HT-29 (cell line): ENCODE measurements at regions not wholly inside any gene's neighbourhood (a gene's known extent, or its start where the extent isn't known, plus 50 kb on each side); places are given as distances from the start of the nearest gene placed in this dataset.

Source experiments
- DNase-seq: peaks from one replicate; pipeline ENCODE4 v3.0.0-alpha.2; 2015; ENCODE audit warnings: low spot score

GRCh38 chrX:33465137-33465536, 253.8 kb upstream of the DMD start:
- DNase-seq = no peak

- DNase-seq = no peak
Observed at GRCh38 chrX:33457102-33457501, 245.8 kb upstream of the DMD start.

GRCh38 chrX:33447285-33447684, 235.9 kb upstream of the DMD start:
- no peak for DNase-seq

- DNase-seq = peak; percentile 65
Observed at GRCh38 chrX:33434256-33435092, 223.1 kb upstream of the DMD start.

- no peak for DNase-seq
Observed at GRCh38 chrX:33416273-33416805, 205.0 kb upstream of the DMD start.

GRCh38 chrX:33415459-33415858, 204.1 kb upstream of the DMD start:
- no peak for DNase-seq

- DNase-seq = no peak
Observed at GRCh38 chrX:33385546-33385945, 174.2 kb upstream of the DMD start.

GRCh38 chrX:33379839-33380238, 168.5 kb upstream of the DMD start:
- DNase-seq = no peak

GRCh38 chrX:33357606-33358005, 146.3 kb upstream of the DMD start:
- no peak for DNase-seq

- DNase-seq = no peak
Observed at GRCh38 chrX:33339219-33339618, 127.9 kb upstream of the DMD start.

- peak; percentile 18 for DNase-seq
Observed at GRCh38 chrX:33336783-33337182, 125.4 kb upstream of the DMD start.

GRCh38 chrX:33333271-33333670, 121.9 kb upstream of the DMD start:
- DNase-seq = no peak

GRCh38 chrX:33330798-33331197, 119.4 kb upstream of the DMD start:
- DNase-seq = no peak

GRCh38 chrX:33324099-33324498, 112.8 kb upstream of the DMD start:
- DNase-seq = no peak

GRCh38 chrX:33307911-33308354, 96.6 kb upstream of the DMD start:
- DNase-seq = no peak

GRCh38 chrX:33298622-33299021, 87.3 kb upstream of the DMD start:
- no peak for DNase-seq

- no peak for DNase-seq
Observed at GRCh38 chrX:33285550-33285949, 74.2 kb upstream of the DMD start.

GRCh38 chrX:33277046-33277445, 65.7 kb upstream of the DMD start:
- no peak for DNase-seq

GRCh38 chrX:33273535-33273934, 62.2 kb upstream of the DMD start:
- DNase-seq = no peak

GRCh38 chrX:33272986-33273385, 61.6 kb upstream of the DMD start:
- no peak for DNase-seq
